ENCODE measurements at regions not wholly inside any gene's neighbourhood (a gene's known extent, or its start where the extent isn't known, plus 50 kb on each side); places are given as distances from the start of the nearest gene placed in this dataset.

- H3K27ac ChIP-seq (ENCODE audit: low read depth, low read length) = no peak overlapping the region
- H3K36me3 ChIP-seq (ENCODE audit: control insufficient read depth, insufficient read depth, low read length) = no peaks in the 10 kb centered on the region
- no peak overlapping the region for H3K9ac ChIP-seq (ENCODE audit: low read depth, low read length)
- no peaks in the 10 kb centered on the region for H3K4me1 ChIP-seq (ENCODE audit: control insufficient read depth, insufficient read depth, low read length)
- no peaks in the 10 kb centered on the region for H3K27me3 ChIP-seq (ENCODE audit: control insufficient read depth, insufficient read depth, low read length)
- H3K4me3 ChIP-seq (ENCODE audit: low read depth, low read length) = no peak overlapping the region
- H3K9me3 ChIP-seq (ENCODE audit: control insufficient read depth, insufficient read depth, low read length) = no peaks in the 10 kb centered on the region
Observed at GRCh38 chr14:80415636-80416035, 204.3 kb upstream of the DIO2 start.

GRCh38 chr14:80414080-80414479, 202.8 kb upstream of the DIO2 start:
- Histone ChIP-seq H3K9ac (ENCODE audit: low read depth, low read length) (no peak overlapping the region), H3K36me3 (ENCODE audit: control insufficient read depth, insufficient read depth, low read length) (no peaks in the 10 kb centered on the region), H3K27ac (ENCODE audit: low read depth, low read length) (no peak overlapping the region), H3K4me3 (ENCODE audit: low read depth, low read length) (no peak overlapping the region), H3K9me3 (ENCODE audit: control insufficient read depth, insufficient read depth, low read length) (no peaks in the 10 kb centered on the region), H3K4me1 (ENCODE audit: control insufficient read depth, insufficient read depth, low read length) (no peaks in the 10 kb centered on the region), H3K27me3 (ENCODE audit: control insufficient read depth, insufficient read depth, low read length) (no peaks in the 10 kb centered on the region)

DNA sequence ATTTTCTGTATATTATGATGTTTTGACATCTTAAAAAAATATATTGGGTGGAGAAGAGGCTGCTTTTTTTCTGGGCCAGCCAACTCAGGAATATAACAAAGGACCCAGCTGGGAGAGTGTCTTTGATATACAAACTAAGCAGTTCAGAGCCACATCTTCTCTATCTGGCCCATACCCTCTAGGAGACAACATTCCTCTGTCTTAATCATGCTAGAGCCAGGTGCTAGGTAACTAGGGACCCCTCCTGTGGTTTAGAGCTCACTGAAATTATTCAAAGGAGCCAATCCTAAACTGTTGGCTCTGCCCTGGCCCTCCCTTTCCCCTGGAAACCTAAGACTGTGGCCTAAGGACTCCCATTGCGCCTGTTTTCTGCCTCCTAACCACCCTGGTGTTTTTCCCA, 193.1 kb upstream of the DIO2 start:
- Histone ChIP-seq H3K27me3 (ENCODE audit: control insufficient read depth, insufficient read depth, low read length) (no peaks in the 10 kb centered on the region), H3K36me3 (ENCODE audit: control insufficient read depth, insufficient read depth, low read length) (no peaks in the 10 kb centered on the region), H3K9me3 (ENCODE audit: control insufficient read depth, insufficient read depth, low read length) (no peaks in the 10 kb centered on the region), H3K27ac (ENCODE audit: low read depth, low read length) (no peak overlapping the region), H3K4me1 (ENCODE audit: control insufficient read depth, insufficient read depth, low read length) (no peaks in the 10 kb centered on the region), H3K4me3 (ENCODE audit: low read depth, low read length) (no peak overlapping the region), H3K9ac (ENCODE audit: low read depth, low read length) (no peak overlapping the region)

DNA sequence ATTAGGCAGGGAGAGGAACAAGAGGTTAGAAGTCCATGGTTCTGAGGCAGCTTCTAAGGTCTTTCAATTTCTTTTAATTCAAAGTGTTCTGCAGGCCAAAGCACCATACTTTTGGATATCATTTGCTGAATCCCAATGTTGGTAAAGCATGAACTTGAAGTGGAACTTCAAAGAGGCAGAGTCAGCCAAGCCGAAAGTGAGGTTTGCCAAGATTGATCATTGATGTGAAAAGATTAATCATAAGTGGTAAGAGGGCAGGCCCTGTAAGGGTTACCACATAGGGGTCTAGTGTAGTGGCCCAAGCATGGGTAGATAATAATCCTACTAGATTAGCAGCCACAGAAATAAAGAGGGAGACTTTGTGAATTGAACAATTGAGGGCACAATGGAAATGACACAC, 191.7 kb upstream of the DIO2 start:
- H3K27me3 ChIP-seq (ENCODE audit: control insufficient read depth, insufficient read depth, low read length) = no peaks in the 10 kb centered on the region
- H3K27ac ChIP-seq (ENCODE audit: low read depth, low read length) = no peak overlapping the region
- H3K36me3 ChIP-seq (ENCODE audit: control insufficient read depth, insufficient read depth, low read length) = no peaks in the 10 kb centered on the region
- H3K4me1 ChIP-seq (ENCODE audit: control insufficient read depth, insufficient read depth, low read length) = no peaks in the 10 kb centered on the region
- no peak overlapping the region for H3K4me3 ChIP-seq (ENCODE audit: low read depth, low read length)
- peaks cover 3% of the 10 kb centered on the region; the same call in 1 of the 2 replicates for H3K9me3 ChIP-seq (ENCODE audit: control insufficient read depth, insufficient read depth, low read length)
- H3K9ac ChIP-seq (ENCODE audit: low read depth, low read length) = no peak overlapping the region

GRCh38 chr14:80395031-80395430, 183.7 kb upstream of the DIO2 start:
- Histone ChIP-seq H3K9ac (ENCODE audit: low read depth, low read length) (no peak overlapping the region), H3K36me3 (ENCODE audit: control insufficient read depth, insufficient read depth, low read length) (no peaks in the 10 kb centered on the region), H3K4me3 (ENCODE audit: low read depth, low read length) (no peak overlapping the region), H3K4me1 (ENCODE audit: control insufficient read depth, insufficient read depth, low read length) (peaks cover 10% of the 10 kb centered on the region; the same call in 1 of the 2 replicates), H3K27ac (ENCODE audit: low read depth, low read length) (no peak overlapping the region), H3K9me3 (ENCODE audit: control insufficient read depth, insufficient read depth, low read length) (peaks cover 4% of the 10 kb centered on the region; the same call in 1 of the 2 replicates), H3K27me3 (ENCODE audit: control insufficient read depth, insufficient read depth, low read length) (no peaks in the 10 kb centered on the region)

GRCh38 chr14:80393766-80394165, 182.5 kb upstream of the DIO2 start:
- Histone ChIP-seq H3K4me1 (ENCODE audit: control insufficient read depth, insufficient read depth, low read length) (peaks cover 10% of the 10 kb centered on the region; the same call in 1 of the 2 replicates), H3K36me3 (ENCODE audit: control insufficient read depth, insufficient read depth, low read length) (no peaks in the 10 kb centered on the region), H3K9ac (ENCODE audit: low read depth, low read length) (no peak overlapping the region), H3K27ac (ENCODE audit: low read depth, low read length) (no peak overlapping the region), H3K9me3 (ENCODE audit: control insufficient read depth, insufficient read depth, low read length) (peaks cover 4% of the 10 kb centered on the region; the same call in 1 of the 2 replicates), H3K4me3 (ENCODE audit: low read depth, low read length) (no peak overlapping the region), H3K27me3 (ENCODE audit: control insufficient read depth, insufficient read depth, low read length) (no peaks in the 10 kb centered on the region)

- Histone ChIP-seq H3K4me1 (ENCODE audit: control insufficient read depth, insufficient read depth, low read length) (peaks cover 10% of the 10 kb centered on the region; the same call in 1 of the 2 replicates), H3K9me3 (ENCODE audit: control insufficient read depth, insufficient read depth, low read length) (no peaks in the 10 kb centered on the region), H3K27me3 (ENCODE audit: control insufficient read depth, insufficient read depth, low read length) (no peaks in the 10 kb centered on the region), H3K36me3 (ENCODE audit: control insufficient read depth, insufficient read depth, low read length) (no peaks in the 10 kb centered on the region), H3K9ac (ENCODE audit: low read depth, low read length) (no peak overlapping the region), H3K4me3 (ENCODE audit: low read depth, low read length) (no peak overlapping the region), H3K27ac (ENCODE audit: low read depth, low read length) (peak overlapping the region; percentile 74)
Observed at GRCh38 chr14:80390906-80391305, 179.6 kb upstream of the DIO2 start.

GRCh38 chr14:80388980-80389711, 177.8 kb upstream of the DIO2 start:
- Histone ChIP-seq H3K4me3 (ENCODE audit: low read depth, low read length) (no peak overlapping the region), H3K36me3 (ENCODE audit: control insufficient read depth, insufficient read depth, low read length) (no peaks in the 10 kb centered on the region), H3K27ac (ENCODE audit: low read depth, low read length) (no peak overlapping the region)

DNA sequence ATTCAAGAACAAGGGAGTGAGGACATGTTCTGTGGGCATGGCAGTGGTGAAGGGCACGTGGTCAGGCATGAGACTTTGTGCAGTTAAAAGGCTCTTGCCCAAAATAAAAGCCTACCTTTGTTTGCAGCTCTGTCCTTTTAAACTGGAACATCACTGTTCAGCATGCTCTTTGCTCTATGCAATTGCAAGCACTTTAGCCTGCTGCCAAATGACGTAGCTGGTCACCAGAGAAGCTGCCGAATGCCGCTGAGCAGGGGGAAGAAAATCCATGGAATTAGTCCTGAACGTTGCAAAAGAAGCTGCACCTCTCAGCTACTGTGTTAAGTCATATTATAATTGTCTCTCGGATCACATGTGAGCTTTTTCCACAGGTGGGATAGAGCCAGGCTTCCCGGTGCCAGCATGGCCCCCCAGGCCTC, 176.3 kb upstream of the DIO2 start:
- H3K4me3 ChIP-seq (ENCODE audit: low read depth, low read length) = no peak overlapping the region
- H3K4me1 ChIP-seq (ENCODE audit: control insufficient read depth, insufficient read depth, low read length) = peaks cover 10% of the 10 kb centered on the region; the same call in 1 of the 2 replicates
- H3K36me3 ChIP-seq (ENCODE audit: control insufficient read depth, insufficient read depth, low read length) = no peaks in the 10 kb centered on the region
- H3K27me3 ChIP-seq (ENCODE audit: control insufficient read depth, insufficient read depth, low read length) = no peaks in the 10 kb centered on the region
- H3K9ac ChIP-seq (ENCODE audit: low read depth, low read length) = no peak overlapping the region
- no peaks in the 10 kb centered on the region for H3K9me3 ChIP-seq (ENCODE audit: control insufficient read depth, insufficient read depth, low read length)
- H3K27ac ChIP-seq (ENCODE audit: low read depth, low read length) = no peak overlapping the region

More at GRCh38 chr14:80388980-80389711, 177.8 kb upstream of the DIO2 start:
- H3K4me1 ChIP-seq (ENCODE audit: control insufficient read depth, insufficient read depth, low read length) = peaks cover 10% of the 10 kb centered on the region; the same call in 1 of the 2 replicates
- no peak overlapping the region for H3K9ac ChIP-seq (ENCODE audit: low read depth, low read length)
- no peaks in the 10 kb centered on the region for H3K9me3 ChIP-seq (ENCODE audit: control insufficient read depth, insufficient read depth, low read length)
- H3K27me3 ChIP-seq (ENCODE audit: control insufficient read depth, insufficient read depth, low read length) = no peaks in the 10 kb centered on the region

DNA sequence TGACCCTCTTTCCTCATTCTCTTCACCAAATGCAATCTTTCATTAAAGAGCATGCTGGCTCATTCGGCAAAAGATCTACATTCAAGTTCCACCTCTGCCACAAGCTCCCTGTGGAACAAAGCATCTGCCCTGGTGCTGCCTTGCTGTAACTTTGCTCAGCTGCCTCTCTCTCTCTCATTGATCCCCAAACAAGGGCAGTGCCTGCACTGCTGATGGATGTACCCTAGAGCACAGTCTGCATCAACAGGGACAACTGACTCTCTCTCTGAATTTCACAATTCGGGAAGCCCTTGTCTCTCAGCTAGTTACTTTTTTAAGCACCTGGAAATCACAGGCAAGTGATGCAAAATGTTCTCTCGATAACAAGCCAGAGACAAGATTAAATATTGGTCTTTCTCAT, 174.0 kb upstream of the DIO2 start:
- no peak overlapping the region for H3K4me3 ChIP-seq (ENCODE audit: low read depth, low read length)
- H3K27ac ChIP-seq (ENCODE audit: low read depth, low read length) = no peak overlapping the region
- H3K9me3 ChIP-seq (ENCODE audit: control insufficient read depth, insufficient read depth, low read length) = no peaks in the 10 kb centered on the region
- no peaks in the 10 kb centered on the region for H3K36me3 ChIP-seq (ENCODE audit: control insufficient read depth, insufficient read depth, low read length)
- peaks cover under 1% of the 10 kb centered on the region; the same call in 1 of the 2 replicates for H3K4me1 ChIP-seq (ENCODE audit: control insufficient read depth, insufficient read depth, low read length)
- no peaks in the 10 kb centered on the region for H3K27me3 ChIP-seq (ENCODE audit: control insufficient read depth, insufficient read depth, low read length)
- no peak overlapping the region for H3K9ac ChIP-seq (ENCODE audit: low read depth, low read length)

- Histone ChIP-seq H3K27ac (ENCODE audit: low read depth, low read length) (no peak overlapping the region), H3K4me1 (ENCODE audit: control insufficient read depth, insufficient read depth, low read length) (no peaks in the 10 kb centered on the region), H3K4me3 (ENCODE audit: low read depth, low read length) (no peak overlapping the region), H3K9ac (ENCODE audit: low read depth, low read length) (no peak overlapping the region), H3K9me3 (ENCODE audit: control insufficient read depth, insufficient read depth, low read length) (no peaks in the 10 kb centered on the region), H3K27me3 (ENCODE audit: control insufficient read depth, insufficient read depth, low read length) (no peaks in the 10 kb centered on the region), H3K36me3 (ENCODE audit: control insufficient read depth, insufficient read depth, low read length) (no peaks in the 10 kb centered on the region)
Observed at GRCh38 chr14:80383223-80383622, 171.9 kb upstream of the DIO2 start.

Data from HUES48 (cell line).